ENCODE measurements at regions not wholly inside any gene's neighbourhood (a gene's known extent, or its start where the extent isn't known, plus 50 kb on each side); places are given as distances from the start of the nearest gene placed in this dataset.

DNA sequence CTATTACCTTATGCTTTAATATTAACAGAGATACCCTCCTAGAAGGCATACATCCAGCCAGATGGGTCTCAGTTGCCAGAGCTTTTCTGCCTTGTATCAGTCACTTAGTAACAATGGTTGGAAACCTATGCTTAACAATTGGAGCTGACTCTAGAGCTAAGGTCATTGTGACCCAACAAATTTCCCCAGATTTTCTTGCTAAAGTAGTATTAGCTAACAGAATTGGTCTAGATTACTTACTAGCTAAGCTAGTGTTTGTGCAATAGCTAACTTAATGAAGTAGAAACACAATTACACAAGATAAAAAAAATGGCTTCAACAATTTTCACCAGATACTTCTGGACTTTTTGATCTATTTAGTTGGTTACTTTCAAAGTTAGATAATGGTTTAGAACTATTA lies 236.9 kb downstream of the NSUN3 start:
- H3K36me3 ChIP-seq (ENCODE audit: control insufficient read depth, insufficient read depth, low read length): no peaks in the 10 kb centered on the region
- H3K27ac ChIP-seq (ENCODE audit: extremely low read depth, low read depth, low read length): no peak overlapping the region
- H4K20me1 ChIP-seq (replicated peaks; ENCODE audit: control insufficient read depth, insufficient read depth, low read length): no peaks in the 10 kb centered on the region
- H3K4me2 ChIP-seq (ENCODE audit: insufficient read depth, low read length): no peak overlapping the region
- H3K9me1 ChIP-seq (ENCODE audit: control insufficient read depth, insufficient read depth, low read length): no peaks in the 10 kb centered on the region
- in situ Hi-C loops (cut with MboI): no loop called here
- no TSS peak for BruUV-seq (replicated peaks)
- no peak for ATAC-seq
- TF ChIP-seq POLR2AphosphoS5 (IDR thresholded peaks at IDR 0.05; ENCODE audit: control insufficient read depth, insufficient read depth, low read depth, low read length): no peak
- intact Hi-C loops (cut with micrococcal nuclease): no loop called here
- ChIA-PET POLR2A (no interaction called here), CTCF (ENCODE audit: low intra/inter-chr PET ratio) (no interaction called here)
- no peaks in the 10 kb centered on the region for H3K79me2 ChIP-seq (ENCODE audit: control insufficient read depth, insufficient read depth, low read length)
- no peaks in the 10 kb centered on the region for H3K9me3 ChIP-seq (replicated peaks; ENCODE audit: control insufficient read depth, insufficient read depth, low read depth, low read length)
- FAIRE-seq: no peak
- no peaks in the 10 kb centered on the region for H3K27me3 ChIP-seq (ENCODE audit: control insufficient read depth in 2 of 2, insufficient read depth in 2 of 2, low read length in 2 of 2)
- no peak overlapping the region for H3K4me3 ChIP-seq
- no peak overlapping the region for H2AFZ ChIP-seq (ENCODE audit: low read depth, low read length)
- no peak for DNase-seq (ENCODE audit: extremely low read depth in 1 of 4, low spot score in 3 of 4)
- H3K4me1 ChIP-seq (replicated peaks in 1 of 2; ENCODE audit: control insufficient read depth in 2 of 2, insufficient read depth in 2 of 2, low read length in 2 of 2): no peaks in the 10 kb centered on the region
- no peak overlapping the region for H3K9ac ChIP-seq (ENCODE audit: insufficient read depth in 1 of 2, low read depth in 2 of 2, low read length in 2 of 2)

DNA sequence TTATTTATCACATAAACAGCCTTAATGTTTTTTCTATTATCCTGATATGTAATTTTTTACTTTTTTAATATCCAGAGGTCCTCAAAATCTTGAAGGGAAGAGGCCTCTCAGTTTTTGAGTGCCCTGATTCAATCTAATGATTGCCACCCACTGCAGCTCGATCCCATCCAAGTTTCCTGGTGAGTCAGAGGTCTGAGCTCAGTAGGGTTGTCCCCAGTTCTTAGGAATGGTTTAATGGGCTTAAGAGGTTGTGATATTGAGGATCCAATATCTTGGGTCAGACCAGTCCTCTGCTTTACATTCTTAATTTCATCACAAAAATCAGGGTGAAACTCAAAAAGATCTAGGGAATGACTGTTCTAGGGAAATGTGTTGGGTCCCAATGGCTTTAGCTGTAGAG lies 238.5 kb downstream of the NSUN3 start:
- 0% methylated on average over 1 of the region's 1 CpG for WGBS (ENCODE audit: insufficient coverage, low coverage, missing lambda C conversion rate)
- DNase-seq (ENCODE audit: extremely low read depth in 1 of 4, low spot score in 3 of 4) (no peak), ATAC-seq (no peak), FAIRE-seq (no peak)
- H3K4me2 ChIP-seq (ENCODE audit: insufficient read depth, low read length): no peak overlapping the region
- H3K4me3 ChIP-seq: no peak overlapping the region
- H2AFZ ChIP-seq (ENCODE audit: low read depth, low read length): no peak overlapping the region
- in situ Hi-C loops (cut with MboI): no loop called here
- no peaks in the 10 kb centered on the region for H3K27me3 ChIP-seq (ENCODE audit: control insufficient read depth in 2 of 2, insufficient read depth in 2 of 2, low read length in 2 of 2)
- no peak overlapping the region for H3K9ac ChIP-seq (ENCODE audit: insufficient read depth in 1 of 2, low read depth in 2 of 2, low read length in 2 of 2)
- H3K79me2 ChIP-seq (ENCODE audit: control insufficient read depth, insufficient read depth, low read length): no peaks in the 10 kb centered on the region
- BruUV-seq (replicated peaks): no TSS peak
- no peak overlapping the region for H3K27ac ChIP-seq (ENCODE audit: extremely low read depth, low read depth, low read length)
- H3K9me3 ChIP-seq (replicated peaks; ENCODE audit: control insufficient read depth, insufficient read depth, low read depth, low read length): no peaks in the 10 kb centered on the region
- ChIA-PET CTCF (ENCODE audit: low intra/inter-chr PET ratio) (no interaction called here), POLR2A (no interaction called here)
- H3K4me1 ChIP-seq (replicated peaks in 1 of 2; ENCODE audit: control insufficient read depth in 2 of 2, insufficient read depth in 2 of 2, low read length in 2 of 2): no peaks in the 10 kb centered on the region
- H3K36me3 ChIP-seq (ENCODE audit: control insufficient read depth, insufficient read depth, low read length): no peaks in the 10 kb centered on the region
- intact Hi-C loops (cut with micrococcal nuclease): no loop called here
- H4K20me1 ChIP-seq (replicated peaks; ENCODE audit: control insufficient read depth, insufficient read depth, low read length): no peaks in the 10 kb centered on the region
- H3K9me1 ChIP-seq (ENCODE audit: control insufficient read depth, insufficient read depth, low read length): no peaks in the 10 kb centered on the region
- TF ChIP-seq TAF7 (tag; IDR thresholded peaks at IDR 0.05) (no peak), SPI1 (IDR thresholded peaks at IDR 0.05; ENCODE audit: borderline replicate concordance, low read depth, low read length) (no peak), NR2C2 (CRISPR knock-in tag; IDR thresholded peaks at IDR 0.05) (no peak), NR2C2 (tag; IDR thresholded peaks at IDR 0.05) (no peak), HMG20A (CRISPR knock-in tag; conservative IDR thresholded peaks at IDR 0.05) (no peak), TCF7 (IDR thresholded peaks at IDR 0.05; ENCODE audit: borderline replicate concordance) (no peak), HEY1 (CRISPR knock-in tag; IDR thresholded peaks at IDR 0.05; ENCODE audit: borderline replicate concordance) (no peak)

Measured in K562 (cell line).